Activated CD4-positive, alpha-beta T cell treated with anti-CD3 and anti-CD28 coated beads, Interleukin-10, Interleukin-2, amounts not matched to agents 100 ng/mL and 50 ng/mL, durations not matched to agents 16 hours and 8 hours (primary cell): ENCODE measurements at regions not wholly inside any gene's neighbourhood (a gene's known extent, or its start where the extent isn't known, plus 50 kb on each side); places are given as distances from the start of the nearest gene placed in this dataset.
"Not testable (repeated sequence)": the region's sequence is repeated elsewhere in the genome, so short reads cannot be mapped to it uniquely, and the experiment has no call there.

Experiments used
- DNase-seq: peaks from one replicate; pipeline ENCODE4 v3.0.0-alpha.2; 2020

DNA sequence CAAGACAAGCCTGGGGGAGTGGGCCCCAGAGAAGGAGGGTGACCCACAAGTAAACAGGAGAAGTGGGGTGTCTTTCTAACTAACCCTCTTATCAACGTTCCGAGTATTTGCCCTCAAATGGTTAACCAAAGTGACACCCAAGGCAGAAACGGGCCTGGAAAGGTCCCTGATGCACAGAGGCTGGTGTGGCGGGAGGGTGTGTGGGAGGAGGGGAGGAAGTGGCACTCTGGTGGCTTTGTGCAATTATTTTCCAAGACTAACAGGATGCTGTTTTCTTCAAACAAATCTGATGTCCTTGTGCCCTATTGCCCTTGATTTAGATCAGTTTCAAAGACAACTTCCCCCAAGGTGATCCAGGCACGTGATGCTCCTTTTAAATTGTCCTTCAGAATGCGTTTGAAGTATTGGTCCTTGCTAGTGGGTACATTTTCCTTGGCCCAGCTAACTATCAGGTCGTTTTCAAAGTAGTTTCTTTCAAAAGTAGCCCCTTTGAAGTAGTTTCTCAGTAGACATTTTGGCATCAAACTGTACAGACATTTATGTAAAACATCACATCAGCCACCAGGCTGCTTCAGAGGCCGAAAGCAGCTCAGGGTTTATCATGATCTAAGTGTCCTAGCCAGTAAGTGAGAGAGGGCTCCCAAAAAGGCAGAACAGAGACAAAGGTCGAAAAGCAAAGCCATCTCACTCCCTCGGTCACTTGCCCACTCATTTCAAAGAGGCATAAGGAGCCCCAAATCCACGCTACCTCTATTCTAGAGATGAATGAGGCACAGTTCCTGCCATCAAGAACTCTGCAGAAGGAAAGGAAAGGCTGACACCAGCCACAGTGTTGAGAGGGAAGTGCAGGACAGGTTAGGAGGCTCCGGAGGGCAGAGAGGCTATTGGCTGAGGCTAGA, 371.1 kb upstream of the ID2 start:
- peak; percentile 80 for DNase-seq

DNA sequence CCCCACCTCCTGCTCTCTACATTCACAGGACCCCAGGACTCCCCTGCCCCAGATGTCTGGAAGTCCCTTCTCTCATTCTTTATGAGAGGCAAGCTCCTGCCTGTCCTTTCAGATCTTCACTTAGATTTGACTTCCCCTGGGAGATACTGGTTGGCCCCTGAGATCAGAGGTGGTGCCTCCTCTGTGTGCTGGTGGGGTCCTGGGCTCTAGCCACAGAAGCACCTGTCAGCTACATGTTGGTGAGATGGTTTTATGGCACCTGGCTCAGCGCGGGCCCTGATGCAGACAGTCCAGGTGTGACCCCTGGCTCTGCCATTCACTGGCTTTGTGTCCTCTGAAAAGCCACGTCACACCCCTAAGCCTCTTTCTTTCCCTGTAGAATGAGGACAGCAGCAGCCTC, 369.6 kb upstream of the ID2 start:
- no peak for DNase-seq

DNA sequence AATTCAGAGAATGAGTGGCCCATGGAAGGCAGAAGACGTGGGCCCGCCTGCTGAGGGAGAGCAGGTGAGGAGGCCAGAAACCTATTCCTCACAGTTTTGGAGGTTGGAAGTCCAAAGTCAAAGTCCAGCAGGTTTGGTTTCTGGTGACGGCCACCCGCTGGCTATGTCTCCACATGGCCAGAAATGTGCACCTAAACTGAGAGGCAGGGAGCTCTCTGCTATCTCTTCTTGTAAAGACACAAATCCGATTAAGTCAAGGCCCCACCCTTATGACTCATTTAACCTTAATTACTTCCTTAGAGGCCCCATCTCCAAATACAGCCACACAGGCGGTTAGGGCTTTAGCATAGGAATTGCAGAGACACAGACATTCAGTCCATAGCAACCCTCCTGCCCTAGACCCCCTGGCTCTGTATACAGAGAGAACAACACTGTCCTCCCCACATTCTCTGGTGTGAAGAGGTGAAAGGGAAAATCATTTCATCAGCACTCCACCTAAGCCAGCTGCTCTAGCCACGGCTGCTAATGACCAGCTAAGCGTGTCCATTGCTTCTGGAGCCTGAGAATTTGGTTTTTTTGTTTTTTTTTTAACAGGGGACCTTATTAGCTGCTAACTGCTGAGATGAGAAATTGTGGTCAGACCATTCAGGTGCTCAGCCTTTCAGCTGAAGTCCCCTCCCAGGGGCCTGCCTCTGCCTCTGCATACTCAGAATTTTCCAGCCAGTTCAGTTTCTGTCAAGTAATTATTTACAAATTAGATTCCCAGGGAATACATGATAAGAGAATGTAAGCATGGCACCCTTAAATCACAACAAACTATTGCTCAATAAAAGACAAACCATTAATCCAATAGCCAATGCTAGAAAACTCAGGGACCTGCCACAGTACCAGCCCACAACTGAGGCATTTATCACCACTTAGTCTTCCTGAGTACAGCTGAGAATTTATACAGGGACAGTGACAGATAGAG, 368.7 kb upstream of the ID2 start:
- peak; percentile 68 for DNase-seq

DNA sequence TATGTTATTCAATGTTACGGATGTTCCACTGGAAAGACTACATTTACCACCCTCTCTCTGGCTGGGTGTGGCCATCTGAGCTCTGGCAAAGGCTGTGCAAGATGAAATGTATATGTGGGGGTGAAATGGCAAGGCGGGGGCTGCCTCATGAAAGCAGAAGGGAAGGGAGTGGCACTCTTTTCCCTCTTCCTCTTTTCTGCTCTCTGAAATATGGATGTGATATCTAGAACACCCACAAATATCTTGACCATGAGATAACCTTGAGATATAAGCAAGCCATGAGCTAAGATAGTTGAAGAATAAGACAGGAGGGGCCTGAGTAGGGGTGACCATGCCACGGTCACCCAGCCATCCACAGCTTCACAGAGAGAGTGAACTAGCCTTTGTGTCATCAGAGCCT, 367.8 kb upstream of the ID2 start:
- no peak for DNase-seq

DNA sequence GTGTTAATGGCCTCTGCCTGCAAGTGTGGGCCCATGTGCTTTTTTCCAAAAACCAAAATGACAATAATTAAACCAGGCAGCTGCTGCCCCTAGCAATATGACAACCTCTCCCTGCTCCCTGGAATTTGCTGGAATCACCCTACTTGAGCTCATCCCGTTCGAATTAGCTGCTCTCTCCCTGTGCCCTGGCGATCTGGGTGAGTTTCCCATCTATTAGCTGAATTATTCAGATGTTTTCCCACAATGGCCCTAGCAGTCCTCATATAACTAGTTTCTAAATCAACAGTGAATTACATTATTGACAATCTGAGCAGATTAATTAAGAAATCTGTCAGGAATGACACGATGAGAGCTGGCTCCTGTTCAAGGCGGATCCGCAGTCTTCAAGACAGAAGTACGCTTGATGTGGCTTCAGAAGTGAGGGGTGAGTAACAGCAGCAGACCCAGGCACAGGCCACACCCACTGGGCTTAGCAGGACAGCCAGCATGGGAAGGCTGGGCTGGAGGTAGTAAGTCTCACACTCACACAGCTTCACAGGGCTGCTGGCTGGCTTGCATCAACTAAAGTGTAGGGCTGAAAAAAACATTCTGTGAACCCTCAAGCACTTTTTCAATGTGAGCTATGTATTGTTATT, 366.2 kb upstream of the ID2 start:
- DNase-seq: no peak

DNA sequence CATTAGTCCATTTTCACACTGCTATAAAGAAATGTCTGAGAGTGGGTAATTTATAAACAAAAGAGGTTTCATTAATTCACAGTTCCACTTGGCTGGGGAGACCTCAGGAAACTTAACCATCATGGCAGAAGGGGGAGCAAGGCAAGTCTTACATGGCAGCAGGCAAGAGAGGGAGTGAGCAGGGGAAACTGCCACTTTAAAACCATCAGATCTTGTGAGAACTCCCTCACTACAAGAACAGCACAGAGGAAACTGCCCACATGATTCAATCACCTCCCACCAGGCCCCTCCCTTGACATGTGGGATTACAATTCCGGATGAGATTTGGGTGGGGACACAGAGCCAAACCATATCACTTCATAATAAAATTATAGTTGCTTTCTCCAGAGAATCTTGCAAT, 365.5 kb upstream of the ID2 start:
- DNase-seq: no peak

GRCh38 chr2:8317418-8317817, 364.4 kb upstream of the ID2 start:
- no peak for DNase-seq

GRCh38 chr2:8319219-8319618, 362.6 kb upstream of the ID2 start:
- DNase-seq: no peak

- no peak for DNase-seq
These were observed 361.4 kb upstream of the ID2 start for GRCh38 chr2:8320311-8321066.

DNA sequence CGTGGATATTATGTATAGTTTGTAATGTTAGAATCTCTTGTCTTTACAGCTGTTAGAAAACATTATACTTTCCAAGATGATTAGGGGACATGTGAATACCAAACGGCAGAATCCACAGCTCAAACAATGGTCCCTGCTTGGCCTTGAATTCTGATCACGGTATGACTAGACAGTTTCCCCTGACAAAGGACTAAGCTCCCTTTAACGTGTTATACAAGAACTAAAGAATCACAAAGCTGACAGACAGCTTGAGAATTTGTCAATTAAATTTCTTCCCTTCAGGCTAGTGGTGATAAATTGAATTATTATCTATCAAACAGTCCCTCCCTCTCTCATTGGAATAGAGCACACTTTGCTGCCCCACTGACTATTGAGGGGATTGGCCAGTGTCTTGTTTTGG, 359.2 kb upstream of the ID2 start:
- no peak for DNase-seq

DNA sequence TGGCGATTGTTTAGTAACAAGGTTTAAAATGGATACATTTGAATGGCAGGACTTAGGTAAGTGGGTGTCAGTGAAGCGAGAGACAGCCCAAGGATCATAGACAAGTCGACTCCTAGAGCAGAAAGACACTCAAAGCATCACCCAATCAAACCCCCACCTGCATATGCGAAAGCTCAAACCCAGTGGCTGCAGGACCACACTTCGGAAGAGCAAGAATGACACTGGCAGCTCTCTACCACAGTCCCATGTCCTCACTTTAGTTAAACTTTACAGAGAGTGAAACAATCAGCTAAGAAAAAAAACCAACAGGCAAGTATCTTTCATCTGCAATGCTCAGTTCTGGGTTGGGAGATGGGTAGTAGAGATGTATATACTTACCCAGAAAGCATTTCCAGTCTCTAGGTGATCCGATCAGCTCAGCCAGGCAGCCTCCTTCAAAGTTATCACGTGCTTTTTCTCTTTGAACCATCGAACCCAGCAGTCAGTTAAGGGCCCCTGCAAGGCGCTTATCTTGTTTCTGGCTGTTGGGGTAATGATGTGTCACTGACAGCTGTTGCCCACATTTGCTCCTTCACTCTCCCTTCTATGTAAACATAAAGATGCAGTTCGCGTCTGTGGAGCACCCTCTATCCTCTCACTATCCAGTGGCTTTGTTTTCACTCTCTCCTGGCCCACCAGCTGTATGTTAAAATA, 357.5 kb upstream of the ID2 start:
- DNase-seq: no peak

GRCh38 chr2:8324901-8325300, 357.0 kb upstream of the ID2 start:
- DNase-seq: no peak

DNA sequence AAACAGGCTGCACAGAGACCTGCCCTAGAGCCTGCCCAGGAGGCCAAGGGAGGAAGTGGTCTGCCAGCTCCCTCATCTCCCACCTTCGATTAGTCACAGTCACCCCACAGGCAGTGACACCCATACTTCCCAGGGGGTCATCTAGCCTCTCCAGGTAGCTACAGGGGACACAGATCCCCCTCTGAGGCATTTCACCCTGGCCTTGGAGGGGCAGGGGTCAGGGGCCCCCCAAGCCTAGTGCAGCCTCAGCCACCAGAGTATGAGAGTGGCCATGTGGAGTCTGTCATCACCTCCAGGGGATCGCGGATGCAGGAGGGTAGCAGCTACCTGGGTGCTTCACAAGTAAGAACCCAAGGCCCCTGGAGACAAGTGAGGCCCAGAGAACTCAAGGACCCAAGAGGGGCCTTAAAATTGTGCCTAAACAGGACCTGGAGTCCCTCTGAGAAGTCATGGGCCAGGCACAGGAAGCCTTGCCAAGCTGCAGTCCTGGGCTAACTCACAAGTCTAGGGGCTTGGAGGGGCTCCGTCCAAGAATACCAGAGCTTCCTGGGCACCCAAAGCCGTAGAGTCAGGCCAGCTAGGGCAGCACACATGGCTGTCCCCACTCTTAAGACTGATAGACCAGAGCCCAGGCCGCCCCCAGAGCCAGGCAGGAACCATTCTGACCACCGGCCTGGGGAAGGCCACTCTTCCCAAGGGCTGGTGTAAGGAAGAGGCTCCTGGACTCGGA, 354.3 kb upstream of the ID2 start:
- no peak for DNase-seq

DNA sequence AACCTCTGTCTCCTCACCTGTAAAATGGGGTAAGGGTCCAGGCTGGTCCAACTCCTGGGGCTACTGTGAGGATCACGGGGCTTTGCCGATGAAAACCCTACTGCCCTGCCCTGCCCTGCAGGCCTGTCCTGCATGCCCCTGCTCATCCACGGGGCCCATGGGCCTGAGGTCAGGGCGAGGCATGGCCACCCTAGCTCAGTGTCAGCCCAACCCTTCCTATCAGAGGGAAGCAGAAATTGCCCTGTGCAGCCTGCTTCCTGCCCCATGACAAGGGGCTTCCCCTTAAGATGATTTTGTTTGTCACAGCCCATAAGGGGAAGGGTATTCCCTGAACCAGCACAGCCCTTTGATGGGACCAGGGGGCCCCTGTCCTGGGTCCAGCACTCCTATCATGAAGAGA, 353.6 kb upstream of the ID2 start:
- no peak for DNase-seq

DNA sequence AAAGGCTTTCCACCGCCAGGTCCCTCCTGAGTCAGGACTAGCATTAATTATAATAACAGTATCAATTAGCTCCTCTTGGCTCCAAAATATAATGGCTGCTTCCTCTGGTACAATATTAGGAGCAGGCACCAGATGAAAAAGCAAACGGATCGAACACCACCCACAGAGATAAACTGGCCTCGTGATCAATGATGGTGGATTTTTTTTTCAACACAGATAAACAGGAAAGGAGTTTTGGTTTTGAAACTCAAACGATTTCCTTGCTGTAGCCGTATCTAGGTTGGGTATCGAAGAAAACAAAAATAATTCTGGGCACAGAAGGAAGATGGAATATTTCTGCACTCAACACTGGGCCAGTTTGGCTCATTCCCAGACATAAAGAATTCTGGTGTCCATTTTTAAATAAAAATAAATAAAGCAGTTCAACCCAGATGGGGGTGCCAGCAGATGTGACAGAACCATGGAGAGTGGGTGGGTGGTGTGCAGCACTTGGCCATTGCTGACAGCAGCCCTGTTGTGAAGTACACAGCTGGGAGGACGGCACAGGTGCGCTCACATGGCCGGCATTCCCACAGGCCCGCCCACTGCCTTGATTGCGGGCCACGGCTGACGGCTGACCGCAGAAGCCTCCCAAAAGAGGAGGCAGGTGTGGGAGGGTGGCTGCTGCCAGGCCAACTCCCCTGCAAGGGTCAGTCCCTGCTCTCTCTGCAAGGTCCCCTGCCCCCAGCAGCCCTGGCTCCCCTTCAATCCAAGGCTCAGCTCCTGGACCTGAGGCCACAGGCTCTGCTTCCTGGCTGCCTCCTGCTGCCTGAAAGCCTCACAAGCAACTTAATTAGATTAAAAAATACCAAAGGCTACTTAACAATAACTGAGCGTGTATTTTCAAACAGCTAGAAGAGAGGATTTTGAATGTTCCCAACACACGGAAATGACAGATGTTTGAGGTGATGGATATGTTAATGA, 351.9 kb upstream of the ID2 start:
- no peak for DNase-seq

DNA sequence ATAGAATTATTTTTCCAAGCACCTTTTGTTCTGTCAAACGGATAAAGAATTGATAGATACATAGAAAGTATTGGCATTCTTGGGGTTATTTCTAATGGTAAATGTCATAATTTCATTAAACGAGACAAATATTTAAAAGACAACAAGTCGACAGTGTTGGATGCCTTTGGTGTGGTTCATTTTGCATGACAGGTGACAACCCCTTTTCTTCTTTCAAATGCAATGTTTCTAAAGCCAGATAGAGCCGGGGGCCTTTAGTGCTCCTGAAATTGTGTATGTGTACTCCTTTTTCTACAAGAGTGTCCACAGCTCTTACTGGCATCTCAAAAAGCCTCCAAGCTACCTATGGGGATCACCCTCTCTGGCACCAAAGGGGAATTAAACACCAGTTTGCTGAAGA, 350.8 kb upstream of the ID2 start:
- DNase-seq: no peak

GRCh38 chr2:8332646-8333045, 349.2 kb upstream of the ID2 start:
- DNase-seq: no peak

DNA sequence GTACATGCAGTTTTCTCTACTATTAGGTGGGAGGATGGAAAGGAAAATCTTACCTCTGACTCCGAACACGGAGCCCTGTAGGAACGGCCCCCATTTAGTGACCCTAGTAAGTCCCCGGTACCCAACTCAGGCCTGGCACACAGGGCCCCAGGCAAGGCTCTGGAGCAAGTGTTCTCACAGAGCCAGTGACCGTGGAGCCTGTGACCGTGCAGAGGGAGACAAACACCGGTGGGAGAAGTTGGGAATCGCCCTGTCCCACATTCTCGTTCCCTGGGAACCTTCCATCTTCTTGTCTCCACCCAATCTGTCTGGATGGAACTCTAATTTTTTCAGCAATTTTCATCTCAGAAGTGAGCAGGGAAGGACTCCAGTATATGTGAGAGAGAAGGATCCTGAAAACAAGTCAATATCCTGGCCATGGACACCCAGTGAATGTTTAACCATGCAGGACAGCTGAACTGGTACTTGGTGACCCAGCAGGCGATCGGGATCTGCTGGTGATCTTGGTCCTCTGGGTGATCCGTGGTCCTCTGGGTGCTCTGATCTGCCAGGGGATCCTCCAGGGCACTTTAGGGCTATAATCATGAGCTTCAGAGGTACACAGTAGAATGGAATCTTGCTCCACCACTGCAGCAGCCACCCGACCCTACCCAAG, 348.6 kb upstream of the ID2 start:
- DNase-seq: no peak

GRCh38 chr2:8333832-8334187, 348.0 kb upstream of the ID2 start:
- not testable (repeated sequence) for DNase-seq
